ACC112 (cell line): ENCODE measurements at regions not wholly inside any gene's neighbourhood (a gene's known extent, or its start where the extent isn't known, plus 50 kb on each side); places are given as distances from the start of the nearest gene placed in this dataset.
A peak's percentile ranks its signal among the peaks of the same experiment; 100 is the strongest.

Source experiments
- H2AFZ ChIP-seq: fragments of 200-600 bp; sonication (generic); one replicate; pipeline ENCODE4 v1.6.0; 2017; ENCODE audit warnings: antibody characterized with exemption, low read length; ENCODE audit not compliant: unreplicated experiment
- H3K27ac ChIP-seq: fragments of 200-600 bp; sonication (generic); 2 replicates; pipeline ENCODE4 v1.5.1; 2014; ENCODE audit warnings: low read depth, mild to moderate bottlenecking, antibody characterized with exemption, low read length, moderate library complexity
- H3K27me3 ChIP-seq: fragments of 200-600 bp; sonication (generic); 2 replicates; pipeline ENCODE4 v1.6.1; 2014; ENCODE audit warnings: mild to moderate bottlenecking, antibody characterized with exemption, low read length, moderate library complexity, mixed read lengths; ENCODE audit not compliant: insufficient read depth
- H3K36me3 ChIP-seq: fragments of 200-600 bp; sonication (generic); 2 replicates; pipeline ENCODE4 v1.6.1; 2016; ENCODE audit warnings: mild to moderate bottlenecking, antibody characterized with exemption, low read length, moderate library complexity, mixed read lengths; ENCODE audit not compliant: insufficient read depth
- H3K4me1 ChIP-seq: fragments of 200-600 bp; sonication (generic); one replicate; pipeline ENCODE4 v1.6.1; 2016; ENCODE audit warnings: low read length, mixed read lengths; ENCODE audit not compliant: insufficient read depth, unreplicated experiment, control insufficient read depth
- H3K4me3 ChIP-seq: fragments of 200-600 bp; sonication (generic); 2 replicates; pipeline ENCODE4 v1.5.1; 2014; ENCODE audit warnings: mild to moderate bottlenecking, low read depth, low read length
- H3K79me2 ChIP-seq: fragments of 200-600 bp; sonication (generic); one replicate; pipeline ENCODE4 v1.6.0; 2016; ENCODE audit warnings: low read length; ENCODE audit not compliant: control insufficient read depth, unreplicated experiment, insufficient read depth

DNA sequence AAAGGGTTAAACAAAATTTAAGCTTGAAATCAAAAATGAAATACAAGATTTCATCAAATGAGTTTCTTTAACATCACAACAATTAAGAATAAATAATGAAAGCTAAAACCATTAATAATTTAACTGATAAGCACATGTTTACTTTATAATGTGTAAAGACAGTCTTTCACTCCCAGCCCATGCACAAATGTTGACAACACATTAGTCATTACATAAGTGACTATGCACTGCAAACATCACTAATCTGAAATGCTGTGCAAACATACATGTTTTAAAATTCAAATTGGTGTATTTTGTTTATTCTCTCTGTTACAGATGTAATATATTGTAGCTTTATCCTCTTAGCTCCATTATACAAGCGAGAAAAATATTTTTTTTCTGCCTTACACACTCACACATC, 220.6 kb upstream of the CPXCR1 start:
- no peaks in the 10 kb centered on the region for H3K4me1 ChIP-seq
- H3K27ac ChIP-seq: no peak overlapping the region
- H2AFZ ChIP-seq: no peak overlapping the region
- no peak overlapping the region for H3K4me3 ChIP-seq
- no peaks in the 10 kb centered on the region for H3K36me3 ChIP-seq
- H3K27me3 ChIP-seq: no peaks in the 10 kb centered on the region
- H3K79me2 ChIP-seq: no peaks in the 10 kb centered on the region

DNA sequence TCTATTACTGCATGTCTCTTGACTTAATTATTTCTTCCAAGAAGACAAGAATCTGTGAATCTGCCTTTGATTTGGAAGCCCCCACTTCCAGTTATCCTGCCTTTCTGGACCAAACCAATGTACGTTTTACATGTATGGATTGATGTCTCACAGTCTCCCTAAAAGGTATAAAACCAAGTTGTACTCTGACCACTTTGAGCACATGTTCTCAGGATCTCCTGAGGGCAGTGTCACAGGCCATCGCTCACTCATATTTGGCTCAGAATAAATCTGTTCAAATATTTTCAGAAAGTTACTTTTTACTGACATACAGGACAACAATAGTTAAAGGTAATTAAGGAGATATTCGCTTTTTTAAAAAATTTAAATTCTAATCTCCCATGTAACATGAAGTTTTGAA, 188.6 kb upstream of the CPXCR1 start:
- no peaks in the 10 kb centered on the region for H3K4me1 ChIP-seq
- H3K27me3 ChIP-seq: no peaks in the 10 kb centered on the region
- no peak overlapping the region for H2AFZ ChIP-seq
- H3K27ac ChIP-seq: no peak overlapping the region
- H3K4me3 ChIP-seq: no peak overlapping the region
- H3K79me2 ChIP-seq: no peaks in the 10 kb centered on the region
- no peaks in the 10 kb centered on the region for H3K36me3 ChIP-seq

DNA sequence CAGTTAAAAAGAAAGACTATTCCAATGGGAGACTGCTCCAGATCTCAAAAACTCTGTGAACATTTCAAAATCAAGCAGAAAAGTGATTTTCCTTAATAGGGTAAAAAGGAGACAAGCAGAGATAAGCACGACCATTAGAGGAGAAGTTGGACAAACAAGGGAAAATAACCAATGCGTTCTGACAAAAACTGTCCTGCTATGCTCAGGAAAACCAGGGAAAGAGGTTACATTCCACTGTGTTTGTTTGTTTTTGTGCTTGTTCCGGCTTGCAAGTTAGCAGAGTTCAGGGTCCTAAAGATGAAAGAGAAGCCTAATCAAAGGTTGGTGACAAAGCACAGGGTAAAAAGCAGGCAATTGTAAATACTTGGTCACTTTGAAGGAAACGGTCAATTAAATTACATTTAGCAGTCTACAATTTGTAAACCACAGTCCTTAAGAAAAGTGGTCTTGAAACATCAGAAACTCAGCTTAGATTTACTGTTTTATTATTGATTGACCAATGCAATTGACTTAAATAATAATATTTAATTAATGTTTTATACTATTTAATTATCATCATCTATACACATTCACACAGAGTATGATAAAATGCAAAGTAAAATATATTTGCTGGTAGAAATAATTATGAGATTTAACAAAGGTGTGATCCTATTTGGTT, 186.2 kb upstream of the CPXCR1 start:
- Histone ChIP-seq H3K4me1 (no peaks in the 10 kb centered on the region), H3K36me3 (no peaks in the 10 kb centered on the region), H3K27me3 (no peaks in the 10 kb centered on the region), H2AFZ (no peak overlapping the region), H3K79me2 (no peaks in the 10 kb centered on the region), H3K4me3 (no peak overlapping the region), H3K27ac (no peak overlapping the region)

DNA sequence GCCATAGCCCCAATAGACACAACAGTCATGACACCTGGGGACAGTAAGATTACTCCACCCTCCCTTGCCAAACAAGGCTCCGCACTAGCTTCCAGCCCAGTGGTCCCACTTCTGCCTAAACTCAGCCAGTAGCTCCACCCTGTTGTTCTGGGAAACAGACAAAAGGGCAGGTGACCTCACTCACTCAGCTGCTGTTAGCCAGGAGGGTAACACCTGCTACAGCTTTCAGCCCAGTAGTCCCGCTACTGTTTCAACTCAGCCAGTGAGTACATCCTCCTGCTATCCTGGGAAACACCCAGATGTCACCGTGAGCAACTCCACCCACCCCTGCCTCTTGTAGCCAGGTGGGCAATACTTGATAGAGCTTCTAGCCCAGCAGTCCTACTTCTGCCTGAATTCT, 162.7 kb upstream of the CPXCR1 start:
- H3K4me1 ChIP-seq: no peaks in the 10 kb centered on the region
- H3K27me3 ChIP-seq: no peaks in the 10 kb centered on the region
- H3K36me3 ChIP-seq: no peaks in the 10 kb centered on the region
- no peaks in the 10 kb centered on the region for H3K79me2 ChIP-seq
- no peak overlapping the region for H2AFZ ChIP-seq
- H3K4me3 ChIP-seq: no peak overlapping the region
- no peak overlapping the region for H3K27ac ChIP-seq

DNA sequence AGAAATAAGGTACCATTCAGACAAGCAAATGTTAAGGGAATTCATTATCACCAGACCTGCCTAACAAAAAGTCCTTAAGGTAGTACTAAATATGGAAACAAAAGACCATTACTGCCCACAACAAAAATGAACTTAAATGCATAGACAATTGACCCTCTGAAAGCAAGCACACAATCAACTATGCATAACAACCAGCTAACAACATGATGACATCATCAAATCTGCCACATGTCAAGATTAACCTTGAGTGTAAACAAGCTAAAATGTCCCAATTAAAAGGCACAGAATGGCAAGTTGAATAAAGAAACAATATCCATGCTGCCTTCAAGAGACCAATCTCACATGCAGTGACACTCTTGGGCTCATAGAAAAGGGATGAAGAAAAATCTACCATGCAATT, 160.7 kb upstream of the CPXCR1 start:
- no peaks in the 10 kb centered on the region for H3K4me1 ChIP-seq
- no peaks in the 10 kb centered on the region for H3K27me3 ChIP-seq

DNA sequence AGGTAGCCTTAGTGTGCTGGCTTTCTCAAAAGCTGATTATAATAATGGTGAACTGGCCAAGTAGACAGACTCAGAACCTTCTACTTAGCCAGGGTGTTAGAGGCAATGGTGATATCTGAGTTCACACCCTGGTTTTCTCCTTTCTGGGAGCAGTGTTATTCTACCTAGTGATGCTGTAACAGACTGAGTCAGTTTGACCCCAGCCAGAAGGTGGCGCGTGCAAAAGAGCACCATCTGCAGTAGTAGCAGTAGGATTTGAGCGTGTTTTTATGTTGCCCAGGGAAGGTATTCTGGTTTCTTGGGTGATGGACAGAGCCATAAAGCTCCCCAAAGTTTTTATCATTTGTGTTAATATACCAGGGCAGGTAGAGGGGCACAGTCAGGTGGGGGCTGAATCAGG, 143.8 kb upstream of the CPXCR1 start:
- Histone ChIP-seq H3K27ac (no peak overlapping the region), H2AFZ (no peak overlapping the region), H3K4me3 (no peak overlapping the region), H3K4me1 (no peaks in the 10 kb centered on the region), H3K79me2 (no peaks in the 10 kb centered on the region), H3K36me3 (no peaks in the 10 kb centered on the region), H3K27me3 (no peaks in the 10 kb centered on the region)

More for the DNA sequence above, 160.7 kb upstream of the CPXCR1 start:
- H3K36me3 ChIP-seq: no peaks in the 10 kb centered on the region
- no peak overlapping the region for H2AFZ ChIP-seq
- no peaks in the 10 kb centered on the region for H3K79me2 ChIP-seq
- H3K27ac ChIP-seq: no peak overlapping the region
- no peak overlapping the region for H3K4me3 ChIP-seq

DNA sequence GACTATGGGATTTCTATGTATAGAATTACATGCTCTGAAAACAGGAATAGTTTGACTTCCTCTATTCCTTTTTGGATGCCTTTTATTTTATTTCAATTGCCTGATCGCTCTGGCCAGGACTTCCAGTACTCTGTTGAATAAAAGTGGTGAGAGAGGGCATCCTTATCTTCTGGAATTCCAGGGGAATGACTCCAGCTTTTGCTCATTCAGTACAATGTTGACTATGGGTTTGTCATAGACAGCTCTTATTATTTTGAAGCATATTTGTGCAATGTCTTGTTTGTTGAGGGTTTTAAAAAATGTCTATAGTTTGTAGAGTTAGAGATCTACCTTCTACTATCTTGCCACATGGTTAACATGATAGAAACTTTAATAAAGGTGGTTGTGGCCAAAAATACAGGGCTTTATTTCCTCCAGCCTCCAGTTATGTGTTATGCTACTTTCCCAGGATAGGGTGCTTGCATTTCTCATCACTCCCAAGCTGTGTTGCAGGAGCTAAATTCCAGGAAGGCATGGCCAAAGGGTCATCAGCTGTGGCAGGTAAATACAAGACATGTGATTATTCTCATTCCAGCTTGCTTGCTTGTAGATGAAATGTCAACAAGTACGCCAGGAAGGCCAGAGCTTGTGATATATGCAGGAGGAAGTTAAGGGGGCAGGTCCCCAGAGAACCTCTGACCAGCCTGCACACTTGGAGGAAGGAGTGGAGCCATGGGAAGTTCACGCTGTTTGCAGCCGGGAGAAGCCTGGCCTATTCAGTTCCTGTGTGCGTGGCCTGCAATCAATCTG, 142.4 kb upstream of the CPXCR1 start:
- Histone ChIP-seq H3K4me3 (no peak overlapping the region), H3K79me2 (no peaks in the 10 kb centered on the region), H3K36me3 (no peaks in the 10 kb centered on the region), H3K27ac (no peak overlapping the region), H3K4me1 (no peaks in the 10 kb centered on the region), H2AFZ (no peak overlapping the region), H3K27me3 (no peaks in the 10 kb centered on the region)

DNA sequence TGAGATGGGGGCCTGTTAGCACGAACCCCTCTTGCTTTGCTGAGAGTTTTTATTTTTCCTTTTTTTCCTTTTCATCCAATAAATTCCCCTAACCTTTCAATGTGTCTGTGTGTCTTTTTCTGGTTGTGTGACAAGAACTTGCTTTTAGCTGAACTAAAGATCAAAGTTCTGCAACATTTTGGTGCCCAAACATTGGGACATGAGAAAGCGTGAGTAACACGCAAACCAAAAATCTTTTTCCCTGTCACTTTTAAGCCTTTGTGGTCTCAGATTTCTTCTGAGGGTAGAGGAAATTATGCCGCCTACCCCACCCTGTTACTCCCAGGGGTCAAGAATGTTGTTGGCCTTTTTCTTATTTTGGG, 141.8 kb upstream of the CPXCR1 start:
- Histone ChIP-seq H3K27me3 (no peaks in the 10 kb centered on the region), H3K27ac (no peak overlapping the region), H3K79me2 (no peaks in the 10 kb centered on the region), H3K36me3 (no peaks in the 10 kb centered on the region), H2AFZ (no peak overlapping the region), H3K4me1 (no peaks in the 10 kb centered on the region), H3K4me3 (no peak overlapping the region)

DNA sequence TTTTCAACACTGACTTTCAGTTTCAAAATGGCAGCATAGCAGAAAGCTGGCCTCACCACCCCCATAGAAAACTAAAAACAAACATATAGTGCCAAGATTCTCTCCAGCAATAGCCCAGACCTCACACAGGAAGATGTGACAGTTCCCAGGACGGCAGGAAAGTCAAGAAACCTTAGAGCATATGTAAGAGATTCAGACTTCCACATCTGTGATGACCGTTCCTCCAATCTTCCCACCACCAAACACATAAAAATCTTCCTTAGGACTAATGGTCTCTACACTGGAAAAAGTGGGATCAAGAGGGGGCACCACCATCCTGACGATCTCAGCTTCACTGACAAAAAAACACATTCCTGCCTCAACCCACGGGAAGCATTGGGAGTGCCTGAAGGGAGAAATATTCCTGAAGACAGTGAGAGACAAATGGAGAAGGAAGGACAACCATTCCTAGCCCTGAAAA, 134.1 kb upstream of the CPXCR1 start:
- Histone ChIP-seq H3K79me2 (no peaks in the 10 kb centered on the region), H3K4me1 (no peaks in the 10 kb centered on the region), H3K36me3 (no peaks in the 10 kb centered on the region), H3K27ac (no peak overlapping the region), H3K27me3 (no peaks in the 10 kb centered on the region), H3K4me3 (peak overlapping the region; percentile 45; the same call in 1 of the 2 replicates), H2AFZ (no peak overlapping the region)

DNA sequence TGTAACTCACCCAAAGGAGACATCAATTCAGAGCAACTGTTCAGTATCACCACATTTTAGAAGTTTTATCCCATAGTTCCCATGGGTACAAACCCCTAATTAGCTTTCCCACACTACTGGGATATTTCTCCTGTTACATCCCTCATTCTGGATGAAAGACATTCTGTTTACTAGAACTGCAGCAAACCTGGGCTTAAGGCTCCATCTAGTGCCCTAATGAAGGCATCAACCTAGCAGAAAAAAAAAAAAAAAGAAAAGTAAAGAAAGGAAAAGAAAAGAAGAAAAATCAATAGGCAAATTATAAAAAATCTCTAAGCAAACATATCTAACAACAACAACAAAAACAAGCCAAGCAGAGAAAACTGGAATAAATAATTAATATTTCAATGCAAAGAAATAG, 133.7 kb upstream of the CPXCR1 start:
- peak overlapping the region; percentile 45; the same call in 1 of the 2 replicates for H3K4me3 ChIP-seq
- no peak overlapping the region for H3K27ac ChIP-seq
- no peaks in the 10 kb centered on the region for H3K36me3 ChIP-seq
- no peaks in the 10 kb centered on the region for H3K4me1 ChIP-seq
- H2AFZ ChIP-seq: no peak overlapping the region
- H3K79me2 ChIP-seq: no peaks in the 10 kb centered on the region
- no peaks in the 10 kb centered on the region for H3K27me3 ChIP-seq

DNA sequence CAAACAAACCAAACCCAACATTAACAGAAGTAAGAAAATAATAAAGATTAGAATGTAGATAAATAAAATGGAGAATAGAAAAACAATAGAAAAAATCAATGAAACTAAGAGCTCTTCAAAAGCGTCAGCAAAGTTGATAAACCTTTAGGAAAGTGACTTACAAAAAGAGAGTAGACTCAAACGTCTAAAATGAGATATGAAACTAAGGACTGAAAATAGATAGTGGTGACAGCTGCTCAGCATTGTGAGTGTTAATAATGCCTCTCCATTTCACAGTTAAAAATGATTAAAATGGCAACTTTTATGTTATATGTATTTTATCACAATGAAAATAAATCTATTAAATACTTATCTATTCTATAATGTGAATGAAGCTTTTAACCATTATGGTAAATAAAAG, 125.7 kb upstream of the CPXCR1 start:
- Histone ChIP-seq H3K79me2 (no peaks in the 10 kb centered on the region), H3K4me3 (no peak overlapping the region), H3K4me1 (no peaks in the 10 kb centered on the region), H2AFZ (no peak overlapping the region), H3K27ac (no peak overlapping the region), H3K27me3 (no peaks in the 10 kb centered on the region), H3K36me3 (no peaks in the 10 kb centered on the region)
